Liver (tissue), 8 donors: ENCODE measurements at regions not wholly inside any gene's neighbourhood (a gene's known extent, or its start where the extent isn't known, plus 50 kb on each side); places are given as distances from the start of the nearest gene placed in this dataset.

ENCODE experiments used
- DNase-seq: peaks from one replicate; pipeline ENCODE4 v3.0.0-alpha.2; 2017; ENCODE audit warnings: low spot score
- H3K27ac ChIP-seq, 2 donors: one replicate each; pipeline ENCODE4 v1.7.0; 2013; ENCODE audit warnings: inconsistent platforms in 2 of 2, low read length in 2 of 2, control low read depth in 1 of 2, low read depth in 1 of 2, mild to moderate bottlenecking in 1 of 2
- H3K27me3 ChIP-seq, 4 donors: one replicate each; pipeline versions ENCODE4 v1.6.1 to v1.7.0; 2013; ENCODE audit warnings: low read length in 3 of 4, inconsistent platforms in 1 of 4, mild to moderate bottlenecking in 1 of 4, moderate library complexity in 1 of 4; ENCODE audit not compliant: control insufficient read depth in 4 of 4, insufficient read depth in 4 of 4
- H3K36me3 ChIP-seq, 4 donors: one replicate each; pipeline versions ENCODE4 v1.6.1 to v1.7.0; 2013; ENCODE audit warnings: low read length in 3 of 4, mild to moderate bottlenecking in 3 of 4, low read depth in 1 of 4, moderate library complexity in 1 of 4; ENCODE audit not compliant: control insufficient read depth in 4 of 4, insufficient read depth in 3 of 4
- H3K4me1 ChIP-seq, 4 donors: one replicate each; pipeline versions ENCODE4 v1.6.1 to v1.7.0; 2013; ENCODE audit warnings: low read length in 3 of 4, mild to moderate bottlenecking in 3 of 4, moderate library complexity in 1 of 4; ENCODE audit not compliant: control insufficient read depth in 4 of 4, insufficient read depth in 4 of 4
- H3K4me3 ChIP-seq, 3 donors: one replicate each; pipeline versions ENCODE4 v1.6.1 to v1.7.0; 2013; ENCODE audit warnings: low read length in 3 of 3, control low read depth in 1 of 3, low read depth in 1 of 3, mild to moderate bottlenecking in 1 of 3
- H3K9ac ChIP-seq, 2 donors: one replicate each; pipeline ENCODE4 v1.7.0; 2013; ENCODE audit warnings: low read length in 2 of 2, mild to moderate bottlenecking in 2 of 2, moderate library complexity in 2 of 2, control low read depth in 1 of 2, low read depth in 1 of 2
- H3K9me3 ChIP-seq, 4 donors: one replicate each; pipeline versions ENCODE4 v1.6.1 to v1.7.0; 2013; ENCODE audit warnings: low read length in 3 of 4; ENCODE audit not compliant: control insufficient read depth in 4 of 4
- ATF3 ChIP-seq: IDR thresholded peaks from 2 replicates; pipeline ENCODE4 v1.6.1; 2016; ENCODE audit warnings: antibody characterized with exemption
- CTCF ChIP-seq: fragments of 150-350 bp; IDR thresholded peaks from 2 replicates; pipeline ENCODE4 v1.5.1; 2017; ENCODE audit warnings: improper control_type of control experiment, low read depth, low read length; ENCODE audit not compliant: missing input control
- EGR1 ChIP-seq, 2 donors: IDR thresholded peaks; 2 replicates each; pipeline ENCODE4 v1.6.1; 2016 to 2018; ENCODE audit warnings: antibody characterized with exemption in 2 of 2, low read depth in 2 of 2
- FOXA1 ChIP-seq: IDR thresholded peaks from 2 replicates; pipeline ENCODE4 v1.6.1; 2016; ENCODE audit warnings: antibody characterized with exemption
- GABPA ChIP-seq, 2 donors: IDR thresholded peaks in 1 of 2; conservative IDR thresholded peaks in 1 of 2; 2 replicates each; pipeline ENCODE4 v1.6.1; 2016; ENCODE audit warnings: antibody characterized with exemption in 2 of 2, mild to moderate bottlenecking in 1 of 2, moderate library complexity in 1 of 2
- HNF4A ChIP-seq, 2 donors: conservative IDR thresholded peaks; 2 replicates each; pipeline ENCODE4 v1.6.1; 2016; ENCODE audit warnings: antibody characterized with exemption in 2 of 2, mild to moderate bottlenecking in 2 of 2
- HNF4G ChIP-seq: IDR thresholded peaks from 2 replicates; pipeline ENCODE4 v1.6.1; 2016; ENCODE audit warnings: antibody characterized with exemption
- JUND ChIP-seq, 2 donors: IDR thresholded peaks; 2 replicates each; pipeline ENCODE4 v1.6.1; 2016; ENCODE audit warnings: antibody characterized with exemption in 2 of 2
- MAX ChIP-seq: IDR thresholded peaks from 2 replicates; pipeline ENCODE4 v1.6.1; 2016; ENCODE audit warnings: antibody characterized with exemption
- NR2F2 ChIP-seq: IDR thresholded peaks from 2 replicates; pipeline ENCODE4 v1.6.1; 2016; ENCODE audit warnings: antibody characterized with exemption
- REST ChIP-seq: IDR thresholded peaks from 2 replicates; pipeline ENCODE4 v1.6.1; 2016; ENCODE audit warnings: antibody characterized with exemption, mild to moderate bottlenecking
- SP1 ChIP-seq: IDR thresholded peaks from 2 replicates; pipeline ENCODE4 v1.6.1; 2018; ENCODE audit warnings: antibody characterized with exemption, mild to moderate bottlenecking
- TAF1 ChIP-seq: conservative IDR thresholded peaks from 2 replicates; pipeline ENCODE4 v1.6.1; 2016; ENCODE audit warnings: antibody characterized with exemption, mild to moderate bottlenecking
- YY1 ChIP-seq: IDR thresholded peaks from 2 replicates; pipeline ENCODE4 v1.6.1; 2016; ENCODE audit warnings: antibody characterized with exemption, mild to moderate bottlenecking
- ZBTB33 ChIP-seq: IDR thresholded peaks from 2 replicates; pipeline ENCODE4 v1.6.1; 2016; ENCODE audit warnings: antibody characterized with exemption
- WGBS: extraction: QIAGEN DNeasy Blood & Tissue Kit; methylation state at CpG from one replicate; pipeline ENCODE4 v1.1.7; 2013; 5-methylcytosine and 5-hydroxymethylcytosine counted together
- donor health status: healthy.
- donor health status: healthy.
- donor health status: healthy.
- donor health status: healthy.
- donor health status: healthy.

GRCh38 chr11:69350040-69350439 is 56.1 kb downstream of the MYEOV start:
- WGBS: 94% methylated on average over 1 of the region's 1 CpG

GRCh38 chr11:69350596-69350995 is 56.6 kb downstream of the MYEOV start:
- TF ChIP-seq HNF4A (conservative IDR thresholded peaks at IDR 0.05) (no peak), FOXA1 (no peak), GABPA (IDR thresholded peaks at IDR 0.05 in 1 of 2, conservative IDR thresholded peaks at IDR 0.05 in 1 of 2) (no peak), YY1 (no peak), JUND (IDR thresholded peaks at IDR 0.05) (no peak), REST (no peak), MAX (no peak), TAF1 (no peak), NR2F2 (no peak), ATF3 (no peak), EGR1 (IDR thresholded peaks at IDR 0.05; ENCODE audit: low read depth in 2 of 2) (no peak), SP1 (no peak)
- no peaks in the 10 kb centered on the region for H3K27me3 ChIP-seq
- H3K9me3 ChIP-seq: peaks cover 0 to 2% (median 0%) of the 10 kb centered on the region in 4 donors
- H3K4me1 ChIP-seq: peaks cover 7 to 22% (median 14%) of the 10 kb centered on the region in 4 donors
- DNase-seq: no peak
- H3K9ac ChIP-seq: no peak overlapping the region
- no peak overlapping the region for H3K4me3 ChIP-seq
- H3K36me3 ChIP-seq: no peaks in the 10 kb centered on the region
- H3K27ac ChIP-seq: no peak overlapping the region

More at GRCh38 chr11:69350040-69350439, 56.1 kb downstream of the MYEOV start:
- peaks cover 7 to 22% (median 14%) of the 10 kb centered on the region in 4 donors for H3K4me1 ChIP-seq
- no peak for TF ChIP-seq NR2F2
- no peak for TF ChIP-seq HNF4G
- no peak for TF ChIP-seq GABPA (IDR thresholded peaks at IDR 0.05 in 1 of 2, conservative IDR thresholded peaks at IDR 0.05 in 1 of 2)
- TF ChIP-seq ZBTB33: no peak
- TF ChIP-seq CTCF: no peak
- TF ChIP-seq ATF3: no peak
- no peak for TF ChIP-seq HNF4A (conservative IDR thresholded peaks at IDR 0.05)
- no peak for TF ChIP-seq YY1
- H3K9ac ChIP-seq: no peak overlapping the region
- H3K36me3 ChIP-seq: no peaks in the 10 kb centered on the region
- H3K9me3 ChIP-seq: peaks cover 0 to 2% (median 0%) of the 10 kb centered on the region in 4 donors
- no peak overlapping the region for H3K4me3 ChIP-seq
- H3K27me3 ChIP-seq: no peaks in the 10 kb centered on the region
- H3K27ac ChIP-seq: no peak overlapping the region
- DNase-seq: no peak
